ENCODE measurements at regions not wholly inside any gene's neighbourhood (a gene's known extent, or its start where the extent isn't known, plus 50 kb on each side); places are given as distances from the start of the nearest gene placed in this dataset.

DNA sequence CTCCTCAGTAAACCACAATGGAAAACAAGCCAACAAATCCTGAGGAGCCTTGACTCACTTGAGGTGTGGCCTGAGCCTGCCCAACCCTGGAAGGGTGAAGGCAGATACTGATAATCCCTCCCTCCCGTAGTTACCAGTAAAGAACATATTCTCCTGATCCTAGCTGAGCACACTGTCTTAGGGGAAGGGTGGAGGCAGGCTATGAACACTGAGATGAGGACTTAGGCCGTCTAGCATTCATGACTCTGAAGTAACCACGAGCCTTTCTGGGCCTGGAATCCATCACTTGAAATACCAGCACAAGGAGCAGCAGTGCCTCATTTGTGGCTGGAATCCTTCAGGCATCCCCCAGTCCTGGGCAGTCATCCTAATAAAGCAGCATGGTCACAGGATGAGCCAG is 124.5 kb upstream of the PRLR start:
- DNase-seq: no peak

More for the DNA sequence above, 124.5 kb upstream of the PRLR start:
- no peak overlapping the region for H2BK20ac ChIP-seq (ENCODE audit: low read depth, low read length)
- H3K14ac ChIP-seq (replicated peaks; ENCODE audit: low read depth, low read length): no peak overlapping the region
- no peak overlapping the region for H3K4ac ChIP-seq (ENCODE audit: low read depth, low read length)
- no peaks in the 10 kb centered on the region for H3K79me1 ChIP-seq (ENCODE audit: low read depth in 1 of 2, low read length in 2 of 2)
- H2AK9ac ChIP-seq (replicated peaks; ENCODE audit: low read depth, low read length, poor library complexity): no peak overlapping the region
- no peaks in the 10 kb centered on the region for H3K9me1 ChIP-seq (ENCODE audit: insufficient read depth, low read length)
- BruUV-seq (replicated peaks): no TSS peak
- H3K23ac ChIP-seq (ENCODE audit: low read depth, low read length): no peak overlapping the region
- no peaks in the 10 kb centered on the region for H3K9me3 ChIP-seq (ENCODE audit: control insufficient read depth, insufficient read depth, low read length)
- no peak overlapping the region for H4K5ac ChIP-seq (ENCODE audit: low read depth, low read length)
- H3K4me2 ChIP-seq (ENCODE audit: low read depth, low read length): no peak overlapping the region
- no peak overlapping the region for H3K27ac ChIP-seq (ENCODE audit: insufficient read depth, low read length)
- dilution Hi-C loops (cut with HindIII; ENCODE audit: low sequenced_read_pairs, unreplicated experiment): no loop called here
- no peak overlapping the region for H2AK5ac ChIP-seq (ENCODE audit: low read depth, low read length)
- no peak overlapping the region for H3K4me3 ChIP-seq (ENCODE audit: insufficient read depth, low read depth, low read length)
- H4K8ac ChIP-seq (ENCODE audit: low read depth in 2 of 2, low read length in 2 of 2): no peak overlapping the region
- in situ Hi-C loops (cut with MboI; ENCODE audit: low sequenced_read_pairs): no loop called here
- no peak for ATAC-seq (ENCODE audit: low read depth)
- no peaks in the 10 kb centered on the region for H3K36me3 ChIP-seq (ENCODE audit: control insufficient read depth, insufficient read depth, low read length)
- no peak overlapping the region for H2AFZ ChIP-seq (replicated peaks; ENCODE audit: low read length, poor library complexity)
- no peak overlapping the region for H4K91ac ChIP-seq (ENCODE audit: insufficient read depth, low read depth, low read length)
- no peak overlapping the region for H3K56ac ChIP-seq (ENCODE audit: extremely low read depth, insufficient read depth, low read length)
- CTCF ChIA-PET: no interaction called here
- intact Hi-C loops (cut with micrococcal nuclease): no loop called here
- 33% methylated on average over 2 of the region's 3 CpGs; no CpG with 5 or more reads in 1 of the 2 experiments for WGBS, 2 experiments (ENCODE audit: extremely low coverage in 2 of 2, insufficient read length in 1 of 2)
- H2BK120ac ChIP-seq (ENCODE audit: low read depth, low read length): no peak overlapping the region
- no peak overlapping the region for H2BK5ac ChIP-seq (ENCODE audit: low read depth, low read length, poor library complexity, severe bottlenecking)
- no peak overlapping the region for H2BK15ac ChIP-seq (ENCODE audit: low read depth, low read length)
- H4K20me1 ChIP-seq (ENCODE audit: insufficient read depth, low read length): no peaks in the 10 kb centered on the region
- POLR2A ChIA-PET (ENCODE audit: unreplicated experiment): no interaction called here
- TF ChIP-seq, protein P1, sequence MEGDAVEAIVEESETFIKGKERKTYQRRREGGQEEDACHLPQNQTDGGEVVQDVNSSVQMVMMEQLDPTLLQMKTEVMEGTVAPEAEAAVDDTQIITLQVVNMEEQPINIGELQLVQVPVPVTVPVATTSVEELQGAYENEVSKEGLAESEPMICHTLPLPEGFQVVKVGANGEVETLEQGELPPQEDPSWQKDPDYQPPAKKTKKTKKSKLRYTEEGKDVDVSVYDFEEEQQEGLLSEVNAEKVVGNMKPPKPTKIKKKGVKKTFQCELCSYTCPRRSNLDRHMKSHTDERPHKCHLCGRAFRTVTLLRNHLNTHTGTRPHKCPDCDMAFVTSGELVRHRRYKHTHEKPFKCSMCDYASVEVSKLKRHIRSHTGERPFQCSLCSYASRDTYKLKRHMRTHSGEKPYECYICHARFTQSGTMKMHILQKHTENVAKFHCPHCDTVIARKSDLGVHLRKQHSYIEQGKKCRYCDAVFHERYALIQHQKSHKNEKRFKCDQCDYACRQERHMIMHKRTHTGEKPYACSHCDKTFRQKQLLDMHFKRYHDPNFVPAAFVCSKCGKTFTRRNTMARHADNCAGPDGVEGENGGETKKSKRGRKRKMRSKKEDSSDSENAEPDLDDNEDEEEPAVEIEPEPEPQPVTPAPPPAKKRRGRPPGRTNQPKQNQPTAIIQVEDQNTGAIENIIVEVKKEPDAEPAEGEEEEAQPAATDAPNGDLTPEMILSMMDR (conservative IDR thresholded peaks at IDR 0.05; ENCODE audit: low read depth, low read length): no peak
- TF ChIP-seq BHLHE40 (IDR thresholded peaks at IDR 0.05; ENCODE audit: low read depth, low read length) (no peak), NFE2L2 (IDR thresholded peaks at IDR 0.05; ENCODE audit: low read depth, low read length) (no peak), FOS (IDR thresholded peaks at IDR 0.05; ENCODE audit: low read depth, low read length) (no peak), MAZ (IDR thresholded peaks at IDR 0.05; ENCODE audit: borderline replicate concordance, low read depth, low read length) (no peak), CHD1 (IDR thresholded peaks at IDR 0.05; ENCODE audit: low read depth, low read length) (no peak), CEBPB (IDR thresholded peaks at IDR 0.05; ENCODE audit: low read depth, low read length) (no peak), RFX5 (IDR thresholded peaks at IDR 0.05; ENCODE audit: low read depth, low read length) (no peak), RAD21 (IDR thresholded peaks at IDR 0.05; ENCODE audit: low read length) (no peak), SMC3 (IDR thresholded peaks at IDR 0.05; ENCODE audit: low read depth, low read length) (no peak), POLR2A (IDR thresholded peaks at IDR 0.05; ENCODE audit: low read depth, low read length) (no peak), MXI1 (IDR thresholded peaks at IDR 0.05; ENCODE audit: borderline replicate concordance, low read depth, low read length) (no peak), MAFK (IDR thresholded peaks at IDR 0.05; ENCODE audit: low read depth, low read length) (no peak)
- TF ChIP-seq, protein P2, sequence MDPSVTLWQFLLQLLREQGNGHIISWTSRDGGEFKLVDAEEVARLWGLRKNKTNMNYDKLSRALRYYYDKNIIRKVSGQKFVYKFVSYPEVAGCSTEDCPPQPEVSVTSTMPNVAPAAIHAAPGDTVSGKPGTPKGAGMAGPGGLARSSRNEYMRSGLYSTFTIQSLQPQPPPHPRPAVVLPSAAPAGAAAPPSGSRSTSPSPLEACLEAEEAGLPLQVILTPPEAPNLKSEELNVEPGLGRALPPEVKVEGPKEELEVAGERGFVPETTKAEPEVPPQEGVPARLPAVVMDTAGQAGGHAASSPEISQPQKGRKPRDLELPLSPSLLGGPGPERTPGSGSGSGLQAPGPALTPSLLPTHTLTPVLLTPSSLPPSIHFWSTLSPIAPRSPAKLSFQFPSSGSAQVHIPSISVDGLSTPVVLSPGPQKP (IDR thresholded peaks at IDR 0.05; ENCODE audit: borderline replicate concordance, low read depth, low read length): no peak
- TF ChIP-seq, protein P3, sequence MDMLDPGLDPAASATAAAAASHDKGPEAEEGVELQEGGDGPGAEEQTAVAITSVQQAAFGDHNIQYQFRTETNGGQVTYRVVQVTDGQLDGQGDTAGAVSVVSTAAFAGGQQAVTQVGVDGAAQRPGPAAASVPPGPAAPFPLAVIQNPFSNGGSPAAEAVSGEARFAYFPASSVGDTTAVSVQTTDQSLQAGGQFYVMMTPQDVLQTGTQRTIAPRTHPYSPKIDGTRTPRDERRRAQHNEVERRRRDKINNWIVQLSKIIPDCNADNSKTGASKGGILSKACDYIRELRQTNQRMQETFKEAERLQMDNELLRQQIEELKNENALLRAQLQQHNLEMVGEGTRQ (IDR thresholded peaks at IDR 0.05; ENCODE audit: low read depth, low read length): no peak
- no peaks in the 10 kb centered on the region for H3K27me3 ChIP-seq (ENCODE audit: control insufficient read depth, insufficient read depth, low read length)
- no peak overlapping the region for H3K9ac ChIP-seq (ENCODE audit: low read depth, low read length)
- H3K18ac ChIP-seq (ENCODE audit: low read depth, low read length): no peak overlapping the region
- H3K4me1 ChIP-seq (ENCODE audit: control insufficient read depth, insufficient read depth, low read length): no peaks in the 10 kb centered on the region

Data from IMR-90 (cell line).